Stimulated activated CD8-positive, alpha-beta memory T cell treated with anti-CD3 and anti-CD28 coated beads, Interleukin-7, amount 100 ng/mL, for 24 hours (primary cell): ENCODE measurements at regions not wholly inside any gene's neighbourhood (a gene's known extent, or its start where the extent isn't known, plus 50 kb on each side); places are given as distances from the start of the nearest gene placed in this dataset.

ENCODE experiments used
- DNase-seq: peaks from one replicate; pipeline ENCODE4 v3.0.0-alpha.2; 2020; ENCODE audit warnings: low read depth

DNA sequence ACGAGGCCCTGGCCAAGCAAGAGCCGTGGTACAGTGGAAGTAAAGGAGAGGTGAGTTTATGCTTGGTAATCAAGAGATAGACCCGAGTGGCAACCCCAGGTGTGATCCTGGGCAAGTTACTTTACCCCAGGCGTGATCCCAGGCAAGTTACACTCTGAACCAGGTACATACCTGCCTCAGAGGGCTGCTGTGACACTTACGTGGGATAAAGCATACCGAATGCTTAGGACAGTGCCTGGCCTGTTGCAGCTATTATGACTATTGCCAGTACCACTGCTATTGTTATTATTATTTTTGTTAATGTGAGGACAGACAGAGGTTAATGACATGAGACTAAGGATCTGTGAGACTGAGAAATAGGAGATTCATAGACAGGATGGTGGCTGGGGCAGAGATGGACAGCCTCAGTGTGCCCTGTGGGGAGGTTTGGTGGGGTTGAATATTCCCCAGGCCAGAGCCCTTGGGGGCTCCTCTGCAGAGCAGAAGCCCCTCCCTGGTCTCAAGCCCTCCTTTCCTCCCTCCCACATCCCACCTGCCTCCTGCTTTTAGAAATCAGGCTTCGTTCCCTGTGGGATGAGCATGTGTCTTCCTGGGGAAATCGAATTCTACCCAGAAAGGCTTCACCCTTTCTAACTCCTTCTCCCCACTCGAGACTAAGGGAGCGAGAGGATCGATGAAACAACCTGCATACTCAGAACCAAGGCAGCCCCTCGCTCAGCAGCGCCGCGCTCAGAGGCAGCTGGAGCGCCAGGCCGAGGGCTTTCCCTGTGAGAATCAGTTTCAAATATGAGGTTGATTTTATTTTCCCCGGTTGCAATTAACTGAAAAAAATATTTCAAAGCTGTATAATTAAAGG lies 62.0 kb upstream of the SIX3 start:
- no peak for DNase-seq

DNA sequence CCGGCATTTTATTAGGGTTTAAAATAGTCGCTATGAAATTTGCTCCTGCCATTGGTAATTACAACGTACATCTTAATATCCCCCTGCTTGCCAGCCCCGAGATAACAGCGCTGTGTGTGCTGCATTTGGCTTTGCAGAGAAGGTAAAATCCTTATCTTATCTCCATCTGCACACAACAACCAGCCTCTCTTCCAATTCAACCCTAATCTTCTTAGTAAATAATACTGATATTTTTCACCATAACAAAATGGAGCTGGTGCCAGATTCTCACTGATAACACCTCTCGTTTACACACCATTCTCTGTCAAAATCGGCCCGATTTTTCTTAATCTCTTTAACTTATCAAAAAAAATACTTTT lies 61.4 kb upstream of the SIX3 start:
- no peak for DNase-seq

DNA sequence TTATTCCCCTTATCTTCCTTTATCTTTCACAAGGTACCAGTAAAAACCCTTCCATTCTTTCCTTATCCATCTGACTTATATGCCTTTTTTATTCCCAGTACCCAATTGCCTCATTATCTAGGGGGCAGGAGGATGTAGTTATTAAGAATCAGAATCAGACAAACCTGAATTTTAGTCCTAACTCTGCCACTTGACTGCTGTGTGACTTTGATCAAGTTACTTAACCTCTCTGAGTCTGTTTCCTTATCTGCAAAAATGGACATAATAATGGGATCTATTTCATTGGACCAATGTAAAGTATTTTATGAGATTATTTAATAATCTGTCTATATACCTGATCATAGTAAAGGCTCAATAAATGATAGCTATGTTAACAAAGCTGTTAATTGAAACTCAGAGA lies 59.6 kb upstream of the SIX3 start:
- no peak for DNase-seq

DNA sequence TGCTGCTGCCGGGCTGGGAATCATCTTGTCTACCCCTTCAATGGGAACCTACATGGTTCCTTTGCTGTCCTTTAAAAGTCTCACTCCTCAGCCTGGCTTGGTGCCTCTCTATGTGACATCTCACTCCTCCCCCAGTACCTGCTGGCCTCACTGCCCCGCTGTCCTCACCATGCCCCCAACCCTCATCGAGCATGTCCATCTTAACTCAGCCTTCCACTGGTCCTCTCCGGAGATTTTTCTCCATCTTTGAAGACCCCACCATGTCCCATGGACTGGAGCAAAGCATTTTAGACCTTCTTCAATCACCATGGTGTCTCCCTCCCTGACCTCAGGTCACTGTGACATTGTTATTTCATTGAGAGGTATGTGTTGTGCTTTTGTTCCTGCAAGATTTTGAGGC lies 58.1 kb upstream of the SIX3 start:
- DNase-seq = no peak

DNA sequence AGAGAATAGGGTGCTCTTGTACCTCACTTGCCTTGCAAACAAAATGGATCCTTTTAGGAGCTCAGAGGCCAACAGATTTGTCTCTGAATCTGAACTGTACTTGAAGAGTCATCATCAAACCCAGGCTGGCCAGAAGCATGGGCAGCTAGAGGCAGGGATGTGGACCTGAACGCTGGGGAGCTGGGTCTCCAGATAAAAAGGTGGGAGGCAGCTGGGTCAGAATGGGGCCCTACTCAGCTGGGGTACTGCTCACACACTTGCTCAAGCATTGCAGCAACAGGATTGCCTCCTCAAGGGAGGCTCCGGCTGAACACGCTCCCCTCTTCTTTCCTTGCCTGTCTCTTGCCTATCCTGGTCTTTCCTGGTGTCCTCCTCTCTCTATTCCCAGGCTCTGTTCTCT lies 57.3 kb upstream of the SIX3 start:
- DNase-seq = no peak

DNA sequence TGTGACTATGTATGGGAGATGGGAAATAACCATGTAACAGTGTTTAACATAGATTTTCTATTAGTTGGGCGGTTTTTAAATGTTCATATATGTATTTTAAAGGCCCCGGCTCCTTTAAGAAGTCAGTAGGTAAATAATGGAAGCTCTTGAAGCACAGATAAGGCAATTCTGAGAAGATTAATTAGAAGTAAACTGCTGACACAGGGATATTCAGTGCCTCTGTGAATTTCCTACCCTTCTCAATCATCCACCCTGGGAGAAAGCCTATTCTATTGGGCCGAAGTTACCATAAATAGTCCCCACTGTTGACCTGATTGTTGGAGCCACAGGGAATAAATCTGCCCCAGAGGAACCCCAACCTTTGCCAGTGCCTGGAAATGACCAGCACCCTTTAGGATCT lies 56.8 kb upstream of the SIX3 start:
- no peak for DNase-seq

DNA sequence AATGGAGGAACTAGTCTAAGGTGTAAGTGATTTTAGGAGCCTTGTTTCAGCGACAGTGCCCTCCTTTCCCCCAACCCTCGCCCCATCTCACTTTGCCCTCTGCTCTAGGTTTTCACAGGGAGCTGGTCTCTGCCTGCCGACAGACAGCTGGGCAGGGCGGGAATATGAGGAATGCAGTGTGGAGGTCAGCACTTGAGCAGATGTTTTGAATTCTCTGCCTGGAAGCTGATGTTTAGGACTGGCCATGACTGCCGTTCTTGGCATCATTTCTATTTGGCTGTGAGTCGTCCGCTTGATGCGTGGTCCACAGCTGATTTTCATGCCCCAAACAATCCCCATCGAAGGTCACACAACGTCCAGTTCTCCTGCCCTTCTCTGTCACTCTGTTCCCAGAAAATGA lies 55.1 kb upstream of the SIX3 start:
- DNase-seq = no peak

DNA sequence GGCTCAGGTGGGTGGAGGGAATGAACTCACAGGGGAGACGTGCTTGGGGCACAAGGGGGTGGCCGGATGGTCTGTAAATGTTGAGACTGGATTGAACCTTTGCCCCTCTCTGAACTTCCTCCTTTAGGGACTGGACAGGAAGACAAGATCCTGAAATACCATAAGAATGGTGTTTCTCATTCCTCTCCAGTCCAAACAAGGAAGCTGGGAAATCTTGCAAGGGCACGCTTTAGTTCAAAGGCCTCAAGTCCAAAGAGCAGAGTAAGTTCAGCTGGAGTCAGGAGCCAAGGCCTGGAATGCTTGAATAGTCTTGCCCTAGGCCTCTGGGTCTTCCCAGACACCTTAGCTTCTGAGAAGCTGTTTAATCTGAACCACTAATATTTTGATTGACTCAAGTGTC lies 52.4 kb upstream of the SIX3 start:
- DNase-seq = no peak
